ENCODE measurements at regions not wholly inside any gene's neighbourhood (a gene's known extent, or its start where the extent isn't known, plus 50 kb on each side); places are given as distances from the start of the nearest gene placed in this dataset.
"Not testable (repeated sequence)": the region's sequence is repeated elsewhere in the genome, so short reads cannot be mapped to it uniquely, and the experiment has no call there.

DNA sequence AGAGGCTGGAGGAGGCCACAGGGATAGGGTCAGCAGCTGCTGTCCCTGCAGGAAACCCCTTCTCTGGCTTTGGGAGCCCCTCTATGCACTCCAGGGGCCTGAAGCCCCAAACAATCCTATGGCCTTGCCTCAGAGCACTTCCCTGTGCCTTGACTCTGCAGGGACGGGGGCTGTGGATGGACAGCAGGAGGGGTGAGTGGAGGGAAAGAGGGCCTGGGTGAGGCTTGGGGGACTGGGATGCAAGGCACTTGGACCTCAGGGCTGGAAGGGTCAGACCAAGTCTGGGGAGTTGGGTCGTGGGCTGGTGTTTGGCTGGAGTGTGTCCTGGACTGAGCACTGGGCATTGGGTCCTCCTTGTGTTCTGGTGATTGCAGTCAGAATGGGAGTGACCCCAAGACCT, 769.8 kb downstream of the EPHA3 start:
- TF ChIP-seq, protein P1, sequence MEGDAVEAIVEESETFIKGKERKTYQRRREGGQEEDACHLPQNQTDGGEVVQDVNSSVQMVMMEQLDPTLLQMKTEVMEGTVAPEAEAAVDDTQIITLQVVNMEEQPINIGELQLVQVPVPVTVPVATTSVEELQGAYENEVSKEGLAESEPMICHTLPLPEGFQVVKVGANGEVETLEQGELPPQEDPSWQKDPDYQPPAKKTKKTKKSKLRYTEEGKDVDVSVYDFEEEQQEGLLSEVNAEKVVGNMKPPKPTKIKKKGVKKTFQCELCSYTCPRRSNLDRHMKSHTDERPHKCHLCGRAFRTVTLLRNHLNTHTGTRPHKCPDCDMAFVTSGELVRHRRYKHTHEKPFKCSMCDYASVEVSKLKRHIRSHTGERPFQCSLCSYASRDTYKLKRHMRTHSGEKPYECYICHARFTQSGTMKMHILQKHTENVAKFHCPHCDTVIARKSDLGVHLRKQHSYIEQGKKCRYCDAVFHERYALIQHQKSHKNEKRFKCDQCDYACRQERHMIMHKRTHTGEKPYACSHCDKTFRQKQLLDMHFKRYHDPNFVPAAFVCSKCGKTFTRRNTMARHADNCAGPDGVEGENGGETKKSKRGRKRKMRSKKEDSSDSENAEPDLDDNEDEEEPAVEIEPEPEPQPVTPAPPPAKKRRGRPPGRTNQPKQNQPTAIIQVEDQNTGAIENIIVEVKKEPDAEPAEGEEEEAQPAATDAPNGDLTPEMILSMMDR (IDR thresholded peaks at IDR 0.05; ENCODE audit: insufficient read depth, low read depth, low read length, missing control alignments): no peak
- no peak overlapping the region for H3K4me3 ChIP-seq (ENCODE audit: low read depth, low read length)

DNA sequence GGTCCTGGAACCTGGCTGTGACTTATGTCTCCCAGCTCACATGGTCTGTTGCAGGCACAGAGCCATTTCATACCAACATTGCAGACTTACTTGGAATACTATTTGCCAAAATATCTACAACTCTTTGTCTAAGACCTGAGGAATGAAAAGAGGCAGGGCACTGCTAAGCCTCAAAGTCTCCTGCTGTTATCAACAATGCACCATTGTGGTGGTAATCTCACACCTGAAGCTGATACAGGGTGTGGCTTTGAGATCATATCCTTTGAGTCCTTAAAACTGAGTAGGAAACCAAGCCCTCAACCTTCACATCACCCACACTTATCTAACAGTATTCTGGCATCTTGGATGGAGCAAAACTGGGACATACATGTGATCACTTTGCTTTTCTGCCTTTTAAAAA, 782.0 kb downstream of the EPHA3 start:
- no peak overlapping the region for H3K4me3 ChIP-seq (ENCODE audit: low read depth, low read length)
- TF ChIP-seq, protein P1 (IDR thresholded peaks at IDR 0.05; ENCODE audit: insufficient read depth, low read depth, low read length, missing control alignments): no peak
- DNase-seq (ENCODE audit: low read depth): no peak

More for the DNA sequence above, 769.8 kb downstream of the EPHA3 start:
- DNase-seq (ENCODE audit: low read depth): no peak

DNA sequence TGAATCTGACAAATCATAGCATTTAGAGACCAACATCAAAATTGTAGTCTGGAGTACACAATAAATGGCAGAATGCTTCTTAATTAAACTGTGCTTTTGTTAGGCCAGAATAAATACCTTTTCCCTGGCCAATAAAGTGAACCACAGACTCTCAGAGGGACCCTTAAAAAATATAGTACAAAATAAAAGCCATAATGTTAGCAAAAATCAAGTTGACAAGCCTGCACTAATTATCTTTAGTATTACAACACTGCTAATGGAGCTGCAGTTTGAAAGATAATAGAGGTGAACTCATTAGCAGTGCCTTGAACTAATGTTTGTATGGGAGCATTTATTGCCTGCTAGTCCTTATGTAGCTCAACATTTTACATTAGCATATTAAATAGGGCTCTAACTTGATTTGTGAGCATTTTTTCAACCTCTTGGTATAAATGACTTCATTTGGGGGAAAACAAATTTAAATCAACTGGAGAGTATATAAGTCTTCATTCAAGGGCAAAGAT, 801.3 kb downstream of the EPHA3 start:
- TF ChIP-seq, protein P1 (IDR thresholded peaks at IDR 0.05; ENCODE audit: insufficient read depth, low read depth, low read length, missing control alignments): no peak
- DNase-seq (ENCODE audit: low read depth): no peak
- H3K4me3 ChIP-seq (ENCODE audit: low read depth, low read length): no peak overlapping the region

DNA sequence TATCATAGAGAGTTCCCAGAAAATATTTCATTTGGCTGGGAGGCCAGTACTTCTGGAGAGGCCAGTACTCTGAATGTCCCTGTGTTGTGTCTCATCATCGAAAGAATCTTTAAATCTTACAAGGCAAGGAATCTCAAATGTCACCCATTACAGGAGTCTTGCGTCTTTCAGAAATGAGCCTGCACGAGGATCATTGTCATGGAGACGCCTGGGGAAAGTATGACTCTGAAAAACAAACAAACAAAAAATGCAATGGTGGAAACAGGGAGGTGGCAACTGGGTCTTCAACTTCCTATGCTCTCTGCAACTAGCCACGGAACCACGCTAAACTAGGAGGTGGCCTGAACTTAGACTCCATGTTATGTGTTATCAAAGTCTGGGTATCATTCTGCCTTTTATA, 804.6 kb downstream of the EPHA3 start:
- TF ChIP-seq, protein P1 (IDR thresholded peaks at IDR 0.05; ENCODE audit: insufficient read depth, low read depth, low read length, missing control alignments): no peak

DNA sequence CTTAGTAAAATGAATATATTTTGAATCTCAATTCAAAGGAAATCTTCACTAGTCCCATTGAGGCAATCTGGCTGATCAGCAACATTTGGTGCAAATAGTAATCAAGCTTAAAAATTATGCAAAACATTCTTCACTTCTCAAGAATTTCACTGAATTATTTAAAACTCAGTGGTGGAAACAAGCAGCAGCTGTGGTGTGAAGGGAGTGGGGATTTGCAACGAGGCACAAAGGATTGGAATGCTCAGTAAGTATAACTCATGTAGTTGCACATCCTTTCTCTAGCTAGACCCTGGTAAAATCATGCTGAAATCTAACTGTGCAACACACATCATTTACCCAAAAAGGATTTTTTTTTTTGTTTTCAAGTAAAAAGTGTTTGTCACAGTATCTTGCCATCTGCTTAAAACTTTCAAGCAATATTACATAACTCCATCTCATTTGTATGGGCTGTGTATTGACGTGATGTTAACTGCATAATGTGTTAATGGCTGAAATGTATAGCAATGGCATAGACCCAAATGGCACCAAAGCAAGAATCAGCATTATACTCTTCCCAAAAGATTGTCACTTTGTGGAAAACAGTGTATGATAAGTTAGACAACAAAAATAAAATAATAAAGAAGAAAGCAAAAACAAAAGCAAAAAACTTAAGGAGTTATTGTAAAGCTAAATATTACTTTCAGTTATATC, 816.6 kb downstream of the EPHA3 start:
- H3K4me3 ChIP-seq (ENCODE audit: low read depth, low read length): no peak overlapping the region
- TF ChIP-seq, protein P1 (IDR thresholded peaks at IDR 0.05; ENCODE audit: insufficient read depth, low read depth, low read length, missing control alignments): no peak
- DNase-seq (ENCODE audit: low read depth): no peak

More for the DNA sequence above, 804.6 kb downstream of the EPHA3 start:
- no peak for DNase-seq (ENCODE audit: low read depth)
- H3K4me3 ChIP-seq (ENCODE audit: low read depth, low read length): no peak overlapping the region

DNA sequence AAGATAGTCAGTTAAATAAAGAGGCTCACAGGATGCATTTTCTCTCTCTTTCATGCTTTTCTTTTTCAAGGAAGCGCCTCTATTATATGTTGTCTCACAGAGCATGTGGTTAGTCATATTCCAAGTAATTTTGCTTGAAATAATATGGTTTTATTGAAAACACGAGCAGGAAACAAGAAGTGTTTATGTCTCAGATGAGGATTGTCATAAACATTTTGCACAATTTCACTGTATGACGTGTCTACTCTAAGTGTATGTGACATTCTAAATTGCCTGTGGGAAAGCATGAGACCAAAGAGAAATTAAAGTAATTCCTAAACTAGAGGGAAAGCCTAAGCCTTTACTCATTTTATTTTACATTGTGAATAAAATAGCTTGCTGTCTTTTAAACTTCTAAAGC, 818.6 kb downstream of the EPHA3 start:
- TF ChIP-seq, protein P1 (IDR thresholded peaks at IDR 0.05; ENCODE audit: insufficient read depth, low read depth, low read length, missing control alignments): no peak

DNA sequence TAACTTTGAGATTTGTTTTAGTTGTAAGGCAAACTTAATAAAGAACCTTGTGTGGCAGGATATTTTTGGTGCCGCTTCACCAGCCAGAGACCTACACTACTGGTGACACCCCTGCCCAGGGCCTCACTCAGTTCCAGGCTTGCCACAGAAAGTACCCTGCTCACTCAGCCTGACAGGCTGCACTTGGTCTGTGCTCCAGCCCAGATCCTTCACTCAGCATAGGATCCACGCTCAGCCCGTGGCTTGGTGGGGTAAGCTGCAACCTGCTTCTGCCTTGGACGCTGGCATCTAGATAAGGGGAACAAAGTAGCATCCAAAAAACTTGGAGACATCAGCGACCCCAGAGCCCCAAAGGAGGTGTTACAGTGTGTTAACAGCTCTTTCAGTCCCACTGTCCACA, 825.5 kb downstream of the EPHA3 start:
- DNase-seq (ENCODE audit: low read depth): no peak
- no peak overlapping the region for H3K4me3 ChIP-seq (ENCODE audit: low read depth, low read length)
- TF ChIP-seq, protein P1 (IDR thresholded peaks at IDR 0.05; ENCODE audit: insufficient read depth, low read depth, low read length, missing control alignments): no peak

More for the DNA sequence above, 818.6 kb downstream of the EPHA3 start:
- no peak for DNase-seq (ENCODE audit: low read depth)
- H3K4me3 ChIP-seq (ENCODE audit: low read depth, low read length): no peak overlapping the region

DNA sequence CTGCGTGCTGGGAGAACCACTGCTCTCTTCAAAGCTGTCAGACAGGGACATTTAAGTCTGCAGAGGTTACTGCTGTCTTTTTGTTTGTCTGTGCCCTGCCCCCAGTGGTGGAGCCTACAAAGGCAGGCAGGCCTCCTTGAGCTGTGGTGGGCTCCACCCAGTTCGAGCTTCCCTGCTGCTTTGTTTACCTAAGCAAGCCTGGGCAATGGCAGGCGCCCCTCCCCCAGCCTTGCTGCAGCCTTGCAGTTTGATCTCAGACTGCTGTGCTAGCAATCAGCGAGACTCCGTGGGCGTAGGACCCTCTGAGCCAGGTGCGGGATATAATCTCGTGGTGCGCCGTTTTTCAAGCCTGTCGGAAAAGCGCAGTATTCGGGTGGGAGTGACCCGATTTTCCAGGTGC, 837.0 kb downstream of the EPHA3 start:
- H3K4me3 ChIP-seq (ENCODE audit: low read depth, low read length); DNase-seq (ENCODE audit: low read depth): not testable (repeated sequence)
